GM18907 (cell line): ENCODE measurements at regions not wholly inside any gene's neighbourhood (a gene's known extent, or its start where the extent isn't known, plus 50 kb on each side); places are given as distances from the start of the nearest gene placed in this dataset.
"Not testable (repeated sequence)": the region's sequence is repeated elsewhere in the genome, so short reads cannot be mapped to it uniquely, and the experiment has no call there.

ENCODE experiments used
- ATAC-seq: cut with Tn5 transposase; IDR thresholded peaks from one replicate; pipeline ENCODE4 v1.9.1; 2021; ENCODE audit warnings: mild to moderate bottlenecking, moderate library complexity; ENCODE audit not compliant: unreplicated experiment

- ATAC-seq: no peak
Measured at GRCh38 chr1:227508431-227508830, 54.9 kb upstream of the ZNF678 start.

GRCh38 chr1:227506490-227507393, 56.6 kb upstream of the ZNF678 start:
- ATAC-seq: not testable (repeated sequence)

GRCh38 chr1:227496045-227496444, 67.3 kb upstream of the ZNF678 start:
- ATAC-seq: not testable (repeated sequence)

- ATAC-seq: not testable (repeated sequence)
Measured at GRCh38 chr1:227493863-227494551, 69.3 kb upstream of the ZNF678 start.

GRCh38 chr1:227490478-227490877, 72.9 kb upstream of the ZNF678 start:
- ATAC-seq: no peak

- ATAC-seq: no peak
Measured at GRCh38 chr1:227490001-227490400, 73.4 kb upstream of the ZNF678 start.

GRCh38 chr1:227489572-227489971, 73.8 kb upstream of the ZNF678 start:
- ATAC-seq: no peak

- ATAC-seq: no peak
Measured at GRCh38 chr1:227487606-227488005, 75.8 kb upstream of the ZNF678 start.

GRCh38 chr1:227486559-227486958, 76.8 kb upstream of the ZNF678 start:
- no peak for ATAC-seq

- ATAC-seq: no peak
Measured at GRCh38 chr1:227482023-227482299, 81.4 kb upstream of the ZNF678 start.

GRCh38 chr1:227474072-227474471, 89.3 kb upstream of the ZNF678 start:
- ATAC-seq: not testable (repeated sequence)

GRCh38 chr1:227472772-227473171, 90.6 kb upstream of the ZNF678 start:
- ATAC-seq: no peak

GRCh38 chr1:227470688-227471087, 92.7 kb upstream of the ZNF678 start:
- ATAC-seq: no peak

- no peak for ATAC-seq
Measured at GRCh38 chr1:227469708-227470107, 93.6 kb upstream of the ZNF678 start.

GRCh38 chr1:227466039-227466645, 97.2 kb upstream of the ZNF678 start:
- ATAC-seq: no peak

GRCh38 chr1:227465256-227465655, 98.1 kb upstream of the ZNF678 start:
- no peak for ATAC-seq

GRCh38 chr1:227459977-227460376, 103.4 kb upstream of the ZNF678 start:
- ATAC-seq: no peak

GRCh38 chr1:227459326-227459841, 104.0 kb upstream of the ZNF678 start:
- no peak for ATAC-seq

- ATAC-seq: no peak
Measured at GRCh38 chr1:227454686-227455085, 108.7 kb upstream of the ZNF678 start.

GRCh38 chr1:227453631-227454355, 109.6 kb upstream of the ZNF678 start:
- no peak for ATAC-seq

- no peak for ATAC-seq
Measured at GRCh38 chr1:227451954-227452353, 111.4 kb upstream of the ZNF678 start.
